Activated CD4-positive, CD25-positive, alpha-beta regulatory T cell treated with anti-CD3 and anti-CD28 coated beads, Interleukin-2, amount 50 U/mL, for 24 hours (primary cell): ENCODE measurements at regions not wholly inside any gene's neighbourhood (a gene's known extent, or its start where the extent isn't known, plus 50 kb on each side); places are given as distances from the start of the nearest gene placed in this dataset.

Source experiments
- ATAC-seq, 2 donors: fragments of 150-1000 bp; cut with Tn5 transposase; one replicate each; pipeline ENCODE4 v1.10.0; 2021; ENCODE audit warnings: mild to moderate bottlenecking in 1 of 2, moderate library complexity in 1 of 2

GRCh38 chr21:25373126-25374082, 233.9 kb downstream of the MRPL39 start:
- no peak for ATAC-seq

DNA sequence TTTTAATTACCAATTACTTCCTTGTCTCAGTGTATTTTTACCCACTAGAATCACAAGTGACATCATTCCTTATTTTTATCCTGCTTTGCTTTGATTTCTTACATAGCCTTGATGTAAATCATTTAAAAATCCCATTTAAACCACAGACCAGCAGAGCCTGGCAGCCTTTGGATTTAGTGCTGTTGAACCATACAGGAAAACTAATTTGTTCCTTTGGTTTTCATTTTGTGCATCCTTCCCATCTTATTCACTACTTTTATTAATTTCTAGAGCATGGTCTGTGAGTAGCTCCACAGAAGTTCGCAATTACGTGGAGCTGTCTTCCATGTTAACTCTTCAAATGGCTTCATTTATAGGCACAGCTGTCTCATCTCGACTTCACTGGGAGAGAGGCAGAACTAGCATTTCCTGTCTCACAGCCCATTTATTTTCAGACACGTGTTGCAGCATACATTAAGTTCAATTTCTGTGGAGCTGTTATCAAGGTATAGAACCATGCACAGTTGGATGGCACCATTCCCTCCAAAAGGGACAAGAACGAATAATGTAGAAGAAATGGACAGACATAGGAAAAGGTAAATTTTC, 235.3 kb downstream of the MRPL39 start:
- no peak for ATAC-seq

GRCh38 chr21:25370311-25370744, 237.0 kb downstream of the MRPL39 start:
- peak; percentile 43 to 51 for ATAC-seq

DNA sequence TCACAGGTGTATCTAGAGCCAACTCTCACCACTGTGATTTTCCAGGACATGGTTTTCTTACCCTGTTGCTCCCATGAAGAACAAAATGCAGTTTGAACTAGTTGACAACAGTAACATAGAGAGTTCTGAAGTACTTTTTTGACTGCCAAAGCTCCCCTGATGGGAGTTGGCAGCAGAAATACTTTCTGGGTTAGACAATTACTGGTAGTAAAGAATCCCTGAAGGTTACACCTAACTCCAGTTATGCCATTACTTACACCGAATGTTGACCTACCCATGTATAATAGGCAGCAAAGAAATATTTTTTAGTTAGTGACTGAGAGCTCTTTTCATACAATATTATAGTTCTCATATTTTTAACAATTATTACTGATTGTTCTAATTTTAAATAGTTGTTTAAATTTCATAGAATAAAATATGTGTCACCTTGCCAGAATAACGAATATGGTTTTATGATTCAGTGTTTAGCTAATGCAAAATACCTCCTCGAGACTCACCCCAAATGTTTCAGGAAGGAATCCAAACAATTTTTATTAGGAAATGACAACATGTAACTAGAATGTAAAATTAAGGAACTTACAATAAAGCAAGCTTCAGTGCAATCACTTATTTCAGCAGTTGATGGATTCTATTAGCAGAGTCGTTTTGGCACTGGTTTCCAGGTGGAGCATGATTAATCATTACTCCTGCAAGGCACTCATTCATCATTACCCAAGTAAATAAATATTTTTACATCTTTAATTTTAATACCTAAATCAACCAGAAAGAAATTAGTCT, 237.6 kb downstream of the MRPL39 start:
- ATAC-seq = no peak

DNA sequence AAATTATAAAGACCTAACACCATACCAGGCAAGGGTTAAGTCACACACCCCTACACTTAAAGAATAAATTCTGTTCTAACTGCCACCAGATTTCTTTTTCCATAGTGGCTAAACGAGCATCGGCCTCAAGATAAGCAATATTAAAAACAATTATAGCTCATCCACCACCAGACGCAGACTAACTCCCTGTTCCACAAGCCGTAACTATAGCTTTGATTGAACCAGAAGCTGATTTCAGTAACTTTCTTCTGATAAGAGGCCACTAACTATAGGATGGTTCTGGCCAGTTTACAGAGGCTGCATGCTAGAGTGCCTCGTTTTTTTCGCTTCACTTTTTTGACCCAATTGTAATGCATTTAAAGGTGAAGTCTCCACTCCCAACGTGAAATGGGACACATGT, 238.8 kb downstream of the MRPL39 start:
- ATAC-seq = no peak

- no peak for ATAC-seq
Measured at GRCh38 chr21:25366116-25366515, 241.2 kb downstream of the MRPL39 start.

GRCh38 chr21:25362375-25363267, 244.7 kb downstream of the MRPL39 start:
- peak in 1 of 2 donors; percentile 38 for ATAC-seq

DNA sequence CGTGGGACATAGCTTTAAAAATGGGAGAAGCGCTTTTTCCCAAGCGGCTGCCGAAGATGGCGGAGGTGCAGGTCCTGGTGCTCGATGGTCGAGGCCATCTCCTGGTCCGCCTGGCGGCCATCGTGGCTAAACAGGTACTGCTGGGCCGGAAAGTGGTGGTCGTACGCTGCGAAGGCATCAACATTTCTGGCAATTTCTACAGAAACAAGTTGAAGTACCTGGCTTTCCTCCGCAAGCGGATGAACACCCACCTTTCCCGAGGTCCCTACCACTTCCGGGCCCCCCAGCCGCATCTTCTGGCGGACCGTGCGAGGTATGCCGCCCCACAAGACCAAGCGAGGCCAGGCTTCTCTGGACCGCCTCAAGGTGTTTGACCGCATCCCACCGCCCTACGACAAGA, 245.5 kb downstream of the MRPL39 start:
- ATAC-seq = no peak

GRCh38 chr21:25361097-25361496, 246.2 kb downstream of the MRPL39 start:
- ATAC-seq = no peak

- ATAC-seq = peak; percentile 25 to 27
Measured at GRCh38 chr21:25360593-25360992, 246.7 kb downstream of the MRPL39 start.

DNA sequence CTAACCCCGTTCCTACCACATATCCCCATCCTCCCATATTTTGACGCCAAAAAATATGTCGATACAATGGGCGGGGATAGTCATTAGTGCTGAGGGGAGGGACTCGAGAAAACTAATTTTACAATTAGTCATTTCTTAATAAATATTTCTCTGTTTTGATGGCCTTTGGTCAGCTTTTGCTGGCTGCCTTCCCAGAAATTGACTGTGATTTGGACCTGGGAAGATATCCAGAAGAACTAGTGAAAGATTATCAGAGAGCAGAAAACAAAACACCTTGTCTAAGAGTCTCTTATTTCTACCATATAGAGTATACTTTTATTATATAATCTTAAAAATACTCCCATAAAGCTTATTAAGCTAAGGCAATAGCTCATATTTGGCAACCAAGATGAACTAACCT, 247.6 kb downstream of the MRPL39 start:
- no peak for ATAC-seq

DNA sequence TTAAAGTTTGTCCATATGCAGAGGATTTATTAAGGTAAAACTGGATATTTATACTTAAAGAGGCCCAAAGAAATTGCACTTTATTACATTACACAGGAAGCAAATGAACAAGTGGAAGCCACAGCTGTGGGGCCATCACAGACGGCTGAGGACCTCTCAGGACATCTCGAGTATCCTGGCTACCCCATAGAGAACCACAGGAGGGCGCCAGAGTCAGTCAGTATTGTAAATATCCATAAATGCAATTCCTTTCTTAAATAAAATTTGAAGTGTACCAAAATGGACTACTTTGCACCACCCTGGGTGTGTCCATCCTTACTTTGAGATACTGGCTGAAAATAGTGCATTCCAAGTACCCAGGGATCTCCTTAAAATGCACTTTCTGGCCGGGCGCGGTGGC, 257.2 kb downstream of the MRPL39 start:
- no peak for ATAC-seq

- ATAC-seq = no peak
Measured at GRCh38 chr21:25343774-25344545, 263.3 kb downstream of the MRPL39 start.

DNA sequence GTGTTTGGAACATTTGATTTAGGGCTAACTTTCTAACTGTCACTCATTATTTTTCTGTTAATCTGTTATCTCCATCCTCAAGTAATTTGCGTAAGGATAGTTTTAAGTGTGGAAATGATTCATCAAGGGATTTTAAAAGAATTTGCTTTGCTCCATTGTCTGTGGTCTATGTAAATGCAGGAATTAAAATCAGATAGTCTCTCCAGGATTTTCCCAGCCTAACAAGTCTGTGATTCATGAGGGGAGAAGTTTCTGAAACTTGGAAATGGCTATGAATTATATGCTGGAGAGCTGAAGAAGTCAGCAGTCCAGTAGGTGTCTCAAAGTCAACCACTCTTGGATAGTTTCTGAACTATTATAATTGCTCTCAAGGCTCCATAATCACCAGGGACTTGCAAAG, 264.5 kb downstream of the MRPL39 start:
- no peak for ATAC-seq

- no peak for ATAC-seq
Measured at GRCh38 chr21:25341981-25342380, 265.3 kb downstream of the MRPL39 start.

- no peak for ATAC-seq
Measured at GRCh38 chr21:25338415-25338814, 268.9 kb downstream of the MRPL39 start.

- no peak for ATAC-seq
Measured at GRCh38 chr21:25334046-25334730, 273.1 kb downstream of the MRPL39 start.

GRCh38 chr21:25331286-25331685, 276.0 kb downstream of the MRPL39 start:
- no peak for ATAC-seq

- no peak for ATAC-seq
Measured at GRCh38 chr21:25330266-25330665, 277.0 kb downstream of the MRPL39 start.

DNA sequence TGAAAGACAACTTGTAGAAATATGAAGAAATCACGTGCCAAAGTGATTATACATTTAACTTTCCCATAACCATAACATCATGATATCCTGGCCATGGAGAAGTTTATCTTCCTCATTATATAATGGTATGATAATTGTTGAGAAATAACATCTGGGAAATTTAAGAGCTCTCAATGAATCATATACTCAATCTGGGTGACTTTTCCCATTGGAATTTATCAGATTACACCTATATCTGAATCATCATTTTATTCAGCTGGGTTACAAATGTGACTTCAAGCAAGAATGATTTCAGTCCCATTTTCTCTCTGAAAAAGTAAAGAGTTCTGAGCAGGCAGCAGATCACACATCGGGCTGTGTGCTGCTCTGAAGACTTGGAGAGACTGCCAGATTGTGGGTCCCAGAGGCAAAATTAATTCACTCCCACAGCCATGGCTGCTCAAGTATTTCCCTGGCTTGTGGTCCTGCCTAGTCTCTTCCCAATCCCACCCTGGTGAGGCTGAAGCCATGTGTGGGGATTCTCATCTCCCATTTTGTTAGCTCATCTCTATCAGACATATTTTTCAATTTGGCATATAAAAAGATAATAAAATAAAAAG, 278.0 kb downstream of the MRPL39 start:
- ATAC-seq = no peak
